IMR-90 (cell line): ENCODE measurements at regions not wholly inside any gene's neighbourhood (a gene's known extent, or its start where the extent isn't known, plus 50 kb on each side); places are given as distances from the start of the nearest gene placed in this dataset.

ENCODE experiments used
- ATAC-seq: fragments of 200-7000 bp; cut with Tn5 transposase; 2 replicates; pipeline ENCODE4 v1.9.1; 2020; ENCODE audit warnings: low read depth, mild to moderate bottlenecking, moderate library complexity
- BruUV-seq: library from RNA; stranded (reverse); fragments of 400-500 nt; replicated peaks from 2 replicates; lab custom pipeline; 2021; lab: Mats Ljungman, UMichigan
- CTCF ChIA-PET: fragments of 300-600 bp; formaldehyde crosslinking; extraction: SDS; loops from one replicate; lab custom pipeline; 2021; ENCODE audit warnings: antibody characterized with exemption; lab: Yijun Ruan, JAX
- POLR2A ChIA-PET: fragments of 300-600 bp; sonication (Branson Sonifier 250); formaldehyde crosslinking; loops from one replicate; lab custom pipeline; 2022; ENCODE audit warnings: antibody characterized with exemption; ENCODE audit not compliant: unreplicated experiment; lab: Charles Lee
- DNase-seq: peaks from one replicate; pipeline ENCODE4 v3.0.0; 2013
- H2AFZ ChIP-seq: replicated peaks from 2 replicates; pipeline ENCODE3; 2013; ENCODE audit warnings: low read length, mild to moderate bottlenecking; ENCODE audit not compliant: poor library complexity
- H2AK5ac ChIP-seq: 2 replicates; pipeline ENCODE4 v1.6.1; 2013; ENCODE audit warnings: low read depth, low read length, inconsistent platforms
- H2AK9ac ChIP-seq: replicated peaks from 2 replicates; pipeline ENCODE3; 2013; ENCODE audit warnings: mild to moderate bottlenecking, low read depth, low read length, moderate library complexity; ENCODE audit not compliant: poor library complexity
- H2BK120ac ChIP-seq: 2 replicates; pipeline ENCODE4 v1.6.1; 2013; ENCODE audit warnings: low read depth, low read length, inconsistent platforms
- H2BK15ac ChIP-seq: 3 replicates; pipeline ENCODE4 v1.6.1; 2013; ENCODE audit warnings: low read depth, low read length, inconsistent platforms
- H2BK20ac ChIP-seq: 2 replicates; pipeline ENCODE4 v1.6.1; 2013; ENCODE audit warnings: low read depth, mild to moderate bottlenecking, inconsistent platforms, low read length, moderate library complexity
- H2BK5ac ChIP-seq: 2 replicates; pipeline ENCODE4 v1.6.1; 2013; ENCODE audit warnings: mild to moderate bottlenecking, low read depth, low read length, inconsistent platforms; ENCODE audit not compliant: poor library complexity, severe bottlenecking
- H3K14ac ChIP-seq: replicated peaks from 2 replicates; pipeline ENCODE4 v1.6.1; 2013; ENCODE audit warnings: low read depth, low read length, inconsistent platforms
- H3K18ac ChIP-seq: 2 replicates; pipeline ENCODE4 v1.6.1; 2013; ENCODE audit warnings: low read depth, low read length, control low read depth
- H3K23ac ChIP-seq: 2 replicates; pipeline ENCODE4 v1.6.1; 2013; ENCODE audit warnings: low read depth, low read length, inconsistent platforms
- H3K27ac ChIP-seq: 2 replicates; pipeline ENCODE4 v1.5.1; 2013; ENCODE audit warnings: mild to moderate bottlenecking, control low read depth, low read length; ENCODE audit not compliant: insufficient read depth
- H3K27me3 ChIP-seq: 2 replicates; pipeline ENCODE4 v1.6.1; 2013; ENCODE audit warnings: low read length; ENCODE audit not compliant: control insufficient read depth, insufficient read depth
- H3K36me3 ChIP-seq: 2 replicates; pipeline ENCODE4 v1.6.1; 2013; ENCODE audit warnings: low read length, mixed read lengths; ENCODE audit not compliant: control insufficient read depth, insufficient read depth
- H3K4ac ChIP-seq: 2 replicates; pipeline ENCODE4 v1.6.1; 2013; ENCODE audit warnings: low read depth, low read length, inconsistent platforms
- H3K4me1 ChIP-seq: 2 replicates; pipeline ENCODE4 v1.6.1; 2013; ENCODE audit warnings: low read length, mixed read lengths; ENCODE audit not compliant: control insufficient read depth, insufficient read depth
- H3K4me2 ChIP-seq: 2 replicates; pipeline ENCODE4 v1.6.1; 2013; ENCODE audit warnings: low read depth, mild to moderate bottlenecking, control low read depth, low read length, moderate library complexity
- H3K4me3 ChIP-seq: 2 replicates; pipeline ENCODE4 v1.5.1; 2013; ENCODE audit warnings: low read depth, mild to moderate bottlenecking, control low read depth, low read length, moderate library complexity; ENCODE audit not compliant: insufficient read depth
- H3K56ac ChIP-seq: 2 replicates; pipeline ENCODE4 v1.6.1; 2013; ENCODE audit warnings: low read length, inconsistent platforms; ENCODE audit not compliant: insufficient read depth; ENCODE audit errors: extremely low read depth
- H3K79me1 ChIP-seq, 2 experiments: 2 replicates each; pipeline ENCODE4 v1.6.1; 2013; ENCODE audit warnings: low read length in 2 of 2, inconsistent platforms in 1 of 2, low read depth in 1 of 2
- H3K9ac ChIP-seq: 2 replicates; pipeline ENCODE4 v1.6.1; 2013; ENCODE audit warnings: low read depth, low read length, control low read depth
- H3K9me1 ChIP-seq: 2 replicates; pipeline ENCODE4 v1.6.1; 2013; ENCODE audit warnings: low read length, inconsistent platforms; ENCODE audit not compliant: insufficient read depth
- H3K9me3 ChIP-seq: 2 replicates; pipeline ENCODE4 v1.6.1; 2013; ENCODE audit warnings: low read length; ENCODE audit not compliant: control insufficient read depth, insufficient read depth
- H4K20me1 ChIP-seq: 2 replicates; pipeline ENCODE4 v1.6.1; 2013; ENCODE audit warnings: low read length, inconsistent platforms; ENCODE audit not compliant: insufficient read depth
- H4K5ac ChIP-seq: 2 replicates; pipeline ENCODE4 v1.6.1; 2013; ENCODE audit warnings: mild to moderate bottlenecking, low read depth, low read length, control low read depth
- H4K8ac ChIP-seq, 2 experiments: 2 replicates each; pipeline ENCODE4 v1.6.1; 2013; ENCODE audit warnings: low read depth in 2 of 2, low read length in 2 of 2, control low read depth in 1 of 2, inconsistent platforms in 1 of 2
- H4K91ac ChIP-seq: 2 replicates; pipeline ENCODE4 v1.6.1; 2013; ENCODE audit warnings: low read depth, low read length, inconsistent platforms; ENCODE audit not compliant: insufficient read depth
- BHLHE40 ChIP-seq: fragments of 150-350 bp; IDR thresholded peaks from 2 replicates; pipeline ENCODE4 v1.6.1; 2016; ENCODE audit warnings: mild to moderate bottlenecking, low read depth, low read length
- CHD1 ChIP-seq: IDR thresholded peaks from 2 replicates; pipeline ENCODE4 v1.6.1; 2012; ENCODE audit warnings: low read depth, low read length, improper control_type of control experiment
- FOS ChIP-seq: fragments of 150-350 bp; IDR thresholded peaks from 2 replicates; pipeline ENCODE4 v1.6.1; 2016; ENCODE audit warnings: low read depth, low read length
- MAFK ChIP-seq: IDR thresholded peaks from 2 replicates; pipeline ENCODE4 v1.6.1; 2012; ENCODE audit warnings: low read depth, low read length, improper control_type of control experiment
- MAZ ChIP-seq: IDR thresholded peaks from 2 replicates; pipeline ENCODE4 v1.6.1; 2012; ENCODE audit warnings: low read depth, mild to moderate bottlenecking, low read length, improper control_type of control experiment, moderate library complexity, borderline replicate concordance
- MXI1 ChIP-seq: IDR thresholded peaks from 2 replicates; pipeline ENCODE4 v1.6.1; 2012; ENCODE audit warnings: low read depth, mild to moderate bottlenecking, low read length, moderate library complexity, borderline replicate concordance
- POLR2A ChIP-seq: IDR thresholded peaks from 2 replicates; pipeline ENCODE4 v1.6.1; 2012; ENCODE audit warnings: mild to moderate bottlenecking, low read depth, low read length
- RAD21 ChIP-seq: IDR thresholded peaks from 2 replicates; pipeline ENCODE4 v1.6.1; 2012; ENCODE audit warnings: low read length, improper control_type of control experiment
- RCOR1 ChIP-seq: IDR thresholded peaks from 2 replicates; pipeline ENCODE4 v1.6.1; 2012; ENCODE audit warnings: mild to moderate bottlenecking, low read length, improper control_type of control experiment; ENCODE audit not compliant: insufficient replicate concordance
- RFX5 ChIP-seq: IDR thresholded peaks from 2 replicates; pipeline ENCODE4 v1.8.0; 2012; ENCODE audit warnings: low read depth, mild to moderate bottlenecking, low read length, moderate library complexity
- SMC3 ChIP-seq: fragments of 150-350 bp; IDR thresholded peaks from 2 replicates; pipeline ENCODE4 v1.6.1; 2016; ENCODE audit warnings: low read depth, mild to moderate bottlenecking, antibody characterized with exemption, low read length, moderate library complexity
- WGBS, 2 experiments: methylation state at CpG; one replicate each; pipeline versions ENCODE4 v1.1.5 to v1.1.7; 2013; ENCODE audit warnings: missing lambda C conversion rate in 2 of 2; ENCODE audit not compliant: insufficient read length in 1 of 2; ENCODE audit errors: extremely low coverage in 2 of 2; 5-methylcytosine and 5-hydroxymethylcytosine counted together
- dilution Hi-C: fragments of 300-500 bp; cut with HindIII; formaldehyde crosslinking; loops from one replicate; pipeline ENCODE4 v1.14.3; 2018; ENCODE audit warnings: low sequenced_read_pairs; ENCODE audit not compliant: unreplicated experiment
- in situ Hi-C: fragments of 300-500 bp; cut with MboI; formaldehyde crosslinking; loops from 3 replicates; pipeline ENCODE4 v1.14.3; 2019; ENCODE audit warnings: low sequenced_read_pairs, inconsistent platforms, mixed read lengths
- intact Hi-C: fragments of 100-400 bp; cut with micrococcal nuclease; formaldehyde crosslinking; loops from 2 replicates; pipeline ENCODE4 v1.10.0; 2022
- TF ChIP-seq, protein P1 (sequence below): fragments of 150-350 bp; IDR thresholded peaks from 2 replicates; pipeline ENCODE4 v1.6.1; 2016; ENCODE audit warnings: low read depth, mild to moderate bottlenecking, low read length, moderate library complexity, borderline replicate concordance
- TF ChIP-seq, protein P2 (sequence below): fragments of 150-350 bp; IDR thresholded peaks from 2 replicates; pipeline ENCODE4 v1.6.1; 2017; ENCODE audit warnings: mild to moderate bottlenecking, antibody characterized with exemption, low read length, low read depth
- TF ChIP-seq, protein P3 (sequence below): conservative IDR thresholded peaks from 2 replicates; pipeline ENCODE4 v1.5.1; 2012; ENCODE audit warnings: mild to moderate bottlenecking, low read depth, low read length, improper control_type of control experiment

DNA sequence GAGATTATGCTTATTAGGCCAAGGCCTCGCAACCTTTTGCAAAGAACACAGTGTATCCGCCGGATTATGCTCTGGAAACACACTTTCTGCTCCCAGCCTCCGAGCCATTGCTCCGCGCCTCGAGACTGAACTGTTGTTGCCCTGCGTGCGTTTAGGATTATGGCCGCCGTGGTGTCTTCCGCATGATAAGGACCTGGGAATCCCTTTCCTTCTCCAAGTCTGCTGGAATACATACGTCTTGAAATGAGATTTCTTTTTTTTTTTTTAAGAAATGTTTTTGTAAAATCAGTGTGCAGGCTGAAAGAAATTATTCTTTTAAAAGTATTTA lies 89.8 kb upstream of the SOX1 start:
- Histone ChIP-seq H4K20me1 (no peaks in the 10 kb centered on the region), H2AFZ (no peak overlapping the region), H3K4ac (no peak overlapping the region), H3K23ac (no peak overlapping the region), H3K9ac (no peak overlapping the region), H3K4me1 (no peaks in the 10 kb centered on the region), H4K5ac (no peak overlapping the region), H3K18ac (no peak overlapping the region), H3K27ac (no peak overlapping the region), H2BK5ac (no peak overlapping the region), H3K56ac (no peak overlapping the region), H3K79me1 (no peaks in the 10 kb centered on the region), H3K4me3 (no peak overlapping the region), H3K9me3 (peaks cover 49% of the 10 kb centered on the region), H2BK20ac (no peak overlapping the region), H3K4me2 (no peak overlapping the region), H2BK15ac (no peak overlapping the region), H4K91ac (no peak overlapping the region), H3K14ac (no peak overlapping the region), H2AK5ac (no peak overlapping the region), H2AK9ac (no peak overlapping the region), H3K27me3 (no peaks in the 10 kb centered on the region), H2BK120ac (no peak overlapping the region), H3K36me3 (no peaks in the 10 kb centered on the region), H4K8ac (no peak overlapping the region), H3K9me1 (no peaks in the 10 kb centered on the region)
- in situ Hi-C loops (no loop called here), dilution Hi-C loops (no loop called here), intact Hi-C loops (no loop called here)
- WGBS, 2 experiments, result no CpG with 5 or more reads among the region's 13 CpGs
- no peak for ATAC-seq
- ChIA-PET POLR2A (no interaction called here), CTCF (no interaction called here)
- TF ChIP-seq CHD1 (no peak), MAFK (no peak), MAZ (no peak), FOS (no peak), RFX5 (no peak), RAD21 (no peak), SMC3 (no peak), RCOR1 (no peak), BHLHE40 (no peak), POLR2A (no peak), MXI1 (no peak)
- TF ChIP-seq, protein P1, sequence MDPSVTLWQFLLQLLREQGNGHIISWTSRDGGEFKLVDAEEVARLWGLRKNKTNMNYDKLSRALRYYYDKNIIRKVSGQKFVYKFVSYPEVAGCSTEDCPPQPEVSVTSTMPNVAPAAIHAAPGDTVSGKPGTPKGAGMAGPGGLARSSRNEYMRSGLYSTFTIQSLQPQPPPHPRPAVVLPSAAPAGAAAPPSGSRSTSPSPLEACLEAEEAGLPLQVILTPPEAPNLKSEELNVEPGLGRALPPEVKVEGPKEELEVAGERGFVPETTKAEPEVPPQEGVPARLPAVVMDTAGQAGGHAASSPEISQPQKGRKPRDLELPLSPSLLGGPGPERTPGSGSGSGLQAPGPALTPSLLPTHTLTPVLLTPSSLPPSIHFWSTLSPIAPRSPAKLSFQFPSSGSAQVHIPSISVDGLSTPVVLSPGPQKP, result no peak
- TF ChIP-seq, protein P2, sequence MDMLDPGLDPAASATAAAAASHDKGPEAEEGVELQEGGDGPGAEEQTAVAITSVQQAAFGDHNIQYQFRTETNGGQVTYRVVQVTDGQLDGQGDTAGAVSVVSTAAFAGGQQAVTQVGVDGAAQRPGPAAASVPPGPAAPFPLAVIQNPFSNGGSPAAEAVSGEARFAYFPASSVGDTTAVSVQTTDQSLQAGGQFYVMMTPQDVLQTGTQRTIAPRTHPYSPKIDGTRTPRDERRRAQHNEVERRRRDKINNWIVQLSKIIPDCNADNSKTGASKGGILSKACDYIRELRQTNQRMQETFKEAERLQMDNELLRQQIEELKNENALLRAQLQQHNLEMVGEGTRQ, result no peak
- TF ChIP-seq, protein P3, sequence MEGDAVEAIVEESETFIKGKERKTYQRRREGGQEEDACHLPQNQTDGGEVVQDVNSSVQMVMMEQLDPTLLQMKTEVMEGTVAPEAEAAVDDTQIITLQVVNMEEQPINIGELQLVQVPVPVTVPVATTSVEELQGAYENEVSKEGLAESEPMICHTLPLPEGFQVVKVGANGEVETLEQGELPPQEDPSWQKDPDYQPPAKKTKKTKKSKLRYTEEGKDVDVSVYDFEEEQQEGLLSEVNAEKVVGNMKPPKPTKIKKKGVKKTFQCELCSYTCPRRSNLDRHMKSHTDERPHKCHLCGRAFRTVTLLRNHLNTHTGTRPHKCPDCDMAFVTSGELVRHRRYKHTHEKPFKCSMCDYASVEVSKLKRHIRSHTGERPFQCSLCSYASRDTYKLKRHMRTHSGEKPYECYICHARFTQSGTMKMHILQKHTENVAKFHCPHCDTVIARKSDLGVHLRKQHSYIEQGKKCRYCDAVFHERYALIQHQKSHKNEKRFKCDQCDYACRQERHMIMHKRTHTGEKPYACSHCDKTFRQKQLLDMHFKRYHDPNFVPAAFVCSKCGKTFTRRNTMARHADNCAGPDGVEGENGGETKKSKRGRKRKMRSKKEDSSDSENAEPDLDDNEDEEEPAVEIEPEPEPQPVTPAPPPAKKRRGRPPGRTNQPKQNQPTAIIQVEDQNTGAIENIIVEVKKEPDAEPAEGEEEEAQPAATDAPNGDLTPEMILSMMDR, result no peak
- no TSS peak for BruUV-seq
- no peak for DNase-seq
